HUES6 (cell line): ENCODE measurements at regions not wholly inside any gene's neighbourhood (a gene's known extent, or its start where the extent isn't known, plus 50 kb on each side); places are given as distances from the start of the nearest gene placed in this dataset.

Experiments
- H3K27ac ChIP-seq: 2 replicates; pipeline ENCODE4 v1.7.0; 2013; ENCODE audit warnings: low read depth, mild to moderate bottlenecking, low read length, inconsistent platforms
- H3K27me3 ChIP-seq: 2 replicates; pipeline ENCODE4 v1.6.1; 2013; ENCODE audit warnings: low read length; ENCODE audit not compliant: control insufficient read depth, insufficient read depth
- H3K36me3 ChIP-seq: 2 replicates; pipeline ENCODE4 v1.6.1; 2013; ENCODE audit warnings: low read length; ENCODE audit not compliant: control insufficient read depth, insufficient read depth
- H3K4me1 ChIP-seq: 2 replicates; pipeline ENCODE4 v1.6.1; 2013; ENCODE audit warnings: low read length; ENCODE audit not compliant: control insufficient read depth, insufficient read depth
- H3K4me3 ChIP-seq: 2 replicates; pipeline ENCODE4 v1.5.1; 2013; ENCODE audit warnings: low read depth, low read length
- H3K9ac ChIP-seq: one replicate; pipeline ENCODE4 v1.6.1; 2013; ENCODE audit warnings: mild to moderate bottlenecking, low read length
- H3K9me3 ChIP-seq: 2 replicates; pipeline ENCODE4 v1.6.1; 2013; ENCODE audit warnings: low read depth, low read length; ENCODE audit not compliant: control insufficient read depth, insufficient read depth

DNA sequence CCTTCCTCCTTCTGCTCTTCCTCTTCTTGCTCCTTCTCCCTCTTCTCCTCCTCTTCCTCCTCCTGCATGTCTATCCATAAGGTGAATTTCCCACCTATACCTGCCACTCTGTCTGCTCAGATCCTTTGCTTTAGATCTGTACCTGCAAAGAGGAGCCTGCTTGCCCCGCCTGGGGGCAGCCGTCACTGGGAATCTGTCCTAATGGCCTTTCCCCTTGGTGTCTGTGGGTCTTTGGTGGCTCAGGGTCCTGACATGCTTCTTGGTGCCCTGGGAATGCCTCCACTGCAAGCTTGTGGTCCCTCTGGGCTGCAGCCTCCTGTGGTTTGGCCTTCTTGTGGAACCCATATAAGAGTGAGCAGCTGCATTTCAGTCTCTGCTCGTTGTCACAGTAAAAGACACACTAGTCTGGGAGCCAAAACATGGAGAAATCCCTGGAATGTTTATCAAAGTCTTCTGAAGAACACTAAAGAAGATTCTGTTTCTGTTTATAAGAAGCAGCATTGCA is 79.5 kb upstream of the CSF3R start:
- Histone ChIP-seq H3K27ac (no peak overlapping the region), H3K9ac (no peak overlapping the region), H3K4me3 (no peak overlapping the region), H3K27me3 (no peaks in the 10 kb centered on the region; the same call in 1 of the 2 replicates), H3K4me1 (peaks cover 7% of the 10 kb centered on the region; the same call in 1 of the 2 replicates), H3K36me3 (no peaks in the 10 kb centered on the region), H3K9me3 (no peaks in the 10 kb centered on the region)

DNA sequence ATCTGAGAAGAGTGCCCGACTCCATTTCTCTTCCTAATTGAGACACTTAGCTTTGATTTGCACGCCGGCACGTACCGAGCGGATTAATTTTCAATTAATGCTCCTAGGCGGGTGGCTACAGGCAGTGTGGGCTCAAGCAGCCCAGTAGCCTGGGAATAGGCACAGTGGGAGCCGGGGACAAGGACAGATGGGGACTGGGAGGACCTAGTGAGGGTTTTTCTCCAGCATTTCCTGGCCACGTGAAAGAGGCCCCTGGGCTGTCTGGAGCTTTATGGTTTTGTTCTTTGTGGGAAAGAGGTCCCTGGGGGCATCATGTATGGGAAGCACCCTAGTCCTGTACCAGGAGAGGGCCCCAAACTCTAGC is 78.6 kb upstream of the CSF3R start:
- H3K27me3 ChIP-seq: no peaks in the 10 kb centered on the region; the same call in 1 of the 2 replicates
- H3K4me1 ChIP-seq: peaks cover 4% of the 10 kb centered on the region; the same call in 1 of the 2 replicates
- H3K9ac ChIP-seq: no peak overlapping the region
- no peaks in the 10 kb centered on the region for H3K36me3 ChIP-seq
- H3K4me3 ChIP-seq: no peak overlapping the region
- H3K9me3 ChIP-seq: no peaks in the 10 kb centered on the region
- H3K27ac ChIP-seq: no peak overlapping the region

DNA sequence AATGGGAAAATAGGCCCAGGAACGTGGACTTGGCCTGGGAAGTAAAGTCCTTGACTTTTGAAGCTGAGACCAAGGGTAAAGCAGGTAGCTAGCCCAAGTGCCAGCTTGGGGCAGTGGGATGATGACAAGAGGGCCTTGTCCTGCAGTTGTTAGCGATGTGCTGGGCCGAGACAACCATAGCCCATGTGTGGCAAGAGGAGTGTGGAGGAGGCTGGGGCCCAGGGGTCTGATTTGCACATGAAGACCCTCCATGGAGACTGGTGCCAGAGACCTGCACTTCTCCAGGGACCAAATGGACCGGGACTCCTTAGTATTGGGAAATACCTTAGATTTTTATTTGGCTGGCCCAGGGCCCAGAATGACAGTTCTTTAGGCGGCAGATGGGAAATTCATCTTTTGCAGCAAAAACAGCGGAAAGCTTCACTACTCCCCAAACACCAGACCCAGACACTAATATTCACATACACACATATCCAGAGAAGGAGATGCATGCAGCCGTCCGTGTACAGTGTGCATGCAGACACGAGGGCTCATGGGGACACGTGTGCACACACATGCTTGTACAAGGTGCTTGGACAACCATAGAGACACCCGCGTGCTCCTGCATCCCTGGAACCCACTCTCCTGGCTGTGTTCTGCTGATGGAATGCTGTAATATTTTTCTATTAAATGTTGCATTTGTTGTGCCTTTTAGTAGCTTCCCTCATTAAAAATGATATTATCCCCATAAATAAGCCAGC is 78.1 kb upstream of the CSF3R start:
- no peak overlapping the region for H3K4me3 ChIP-seq
- no peaks in the 10 kb centered on the region for H3K9me3 ChIP-seq
- no peaks in the 10 kb centered on the region for H3K36me3 ChIP-seq
- peaks cover 4% of the 10 kb centered on the region; the same call in 1 of the 2 replicates for H3K27me3 ChIP-seq
- no peaks in the 10 kb centered on the region for H3K4me1 ChIP-seq
- H3K9ac ChIP-seq: no peak overlapping the region
- no peak overlapping the region for H3K27ac ChIP-seq

DNA sequence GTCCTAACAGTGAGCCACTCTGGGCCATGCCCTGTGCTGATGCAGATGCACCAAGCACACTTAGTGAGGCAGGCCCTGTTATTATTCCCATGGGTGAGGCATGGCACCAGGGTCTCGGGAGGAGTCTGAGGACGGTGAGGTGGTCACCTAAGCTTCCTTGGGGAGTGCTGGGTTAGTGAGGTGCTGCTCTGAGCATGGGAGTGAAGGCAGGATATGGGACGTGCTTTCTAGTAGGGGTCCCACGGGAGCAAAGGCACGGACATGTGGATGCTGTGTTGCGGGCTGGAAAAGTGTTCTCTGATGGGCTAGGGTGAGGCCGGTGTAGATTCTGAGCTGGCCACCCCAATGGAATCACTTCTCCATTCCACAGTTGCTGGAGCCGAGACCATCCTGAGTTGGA is 77.5 kb upstream of the CSF3R start:
- H3K4me1 ChIP-seq: no peaks in the 10 kb centered on the region
- H3K27me3 ChIP-seq: peaks cover 10% of the 10 kb centered on the region; the same call in 1 of the 2 replicates
- no peak overlapping the region for H3K27ac ChIP-seq
- H3K9ac ChIP-seq: no peak overlapping the region
- no peaks in the 10 kb centered on the region for H3K36me3 ChIP-seq
- H3K4me3 ChIP-seq: no peak overlapping the region
- no peaks in the 10 kb centered on the region for H3K9me3 ChIP-seq

DNA sequence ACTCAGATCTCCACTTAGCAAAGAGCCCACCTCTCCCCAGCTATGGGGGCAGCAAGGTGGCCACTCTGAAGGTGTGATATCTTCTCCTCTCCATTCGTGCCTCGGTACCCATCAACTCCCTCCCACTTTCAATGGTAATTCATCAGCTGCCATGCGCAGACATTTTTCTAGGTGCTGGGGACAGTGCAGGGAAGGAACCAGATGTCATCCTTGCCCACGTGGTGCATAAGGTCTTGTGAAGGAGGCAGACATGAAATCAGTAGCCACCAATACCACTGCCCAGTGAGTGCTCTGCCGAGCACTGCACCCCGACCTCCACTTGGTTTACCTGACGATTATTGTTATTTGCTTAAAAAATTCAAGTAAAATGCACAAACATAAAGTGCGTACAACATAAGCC is 76.3 kb upstream of the CSF3R start:
- H3K4me3 ChIP-seq: no peak overlapping the region
- no peaks in the 10 kb centered on the region for H3K4me1 ChIP-seq
- no peak overlapping the region for H3K27ac ChIP-seq
- no peaks in the 10 kb centered on the region for H3K36me3 ChIP-seq
- no peak overlapping the region for H3K9ac ChIP-seq
- H3K9me3 ChIP-seq: no peaks in the 10 kb centered on the region
- H3K27me3 ChIP-seq: peaks cover 21% of the 10 kb centered on the region

DNA sequence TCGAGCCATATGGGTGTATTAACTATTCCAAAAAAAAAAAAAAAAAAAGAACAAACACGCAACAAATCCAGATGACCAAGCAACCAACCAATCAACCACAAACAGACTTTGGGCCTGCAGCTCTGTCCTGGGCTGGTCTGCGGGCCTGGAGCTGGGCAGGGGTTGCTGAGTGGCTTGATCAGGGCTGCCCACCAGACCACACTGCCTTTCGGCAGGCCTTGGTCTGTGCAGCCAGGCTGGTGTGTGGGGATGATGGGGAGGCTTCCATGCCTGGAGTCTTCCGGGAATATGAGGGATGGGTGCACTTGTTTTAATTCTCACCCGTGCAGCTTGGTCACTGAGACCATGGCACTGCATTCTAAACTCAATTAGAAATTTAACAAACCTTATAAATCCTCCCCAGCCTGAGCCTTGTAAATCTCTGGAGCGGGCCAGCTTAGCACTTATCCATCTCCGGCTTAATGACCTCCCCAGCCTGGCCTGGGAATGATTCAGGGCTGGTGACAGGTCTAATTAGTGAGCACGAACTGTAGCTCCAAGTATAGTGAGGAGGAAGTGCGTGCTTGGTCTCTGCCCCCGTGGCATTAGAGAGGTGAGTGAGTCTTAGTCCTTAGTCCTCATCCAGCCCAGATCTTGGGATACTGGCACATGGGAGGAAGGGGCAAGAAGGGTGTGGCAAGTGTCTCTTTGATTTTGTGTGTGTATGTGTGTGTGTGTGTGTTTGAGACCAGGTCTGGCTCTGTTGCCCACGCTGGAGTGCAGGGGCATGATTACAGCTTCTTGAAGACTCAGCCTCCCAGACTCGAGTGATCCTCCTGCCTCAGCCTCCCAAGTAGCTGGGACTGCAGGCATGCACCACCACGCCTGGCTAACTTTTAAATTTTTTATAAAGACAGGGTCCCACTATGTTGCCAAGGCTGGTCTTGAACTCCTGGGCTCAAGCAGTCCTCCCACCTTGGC is 74.6 kb upstream of the CSF3R start:
- no peaks in the 10 kb centered on the region for H3K36me3 ChIP-seq
- H3K9ac ChIP-seq: no peak overlapping the region
- peaks cover 36% of the 10 kb centered on the region for H3K27me3 ChIP-seq
- H3K4me3 ChIP-seq: no peak overlapping the region
- no peaks in the 10 kb centered on the region for H3K9me3 ChIP-seq
- H3K27ac ChIP-seq: no peak overlapping the region
- no peaks in the 10 kb centered on the region for H3K4me1 ChIP-seq

DNA sequence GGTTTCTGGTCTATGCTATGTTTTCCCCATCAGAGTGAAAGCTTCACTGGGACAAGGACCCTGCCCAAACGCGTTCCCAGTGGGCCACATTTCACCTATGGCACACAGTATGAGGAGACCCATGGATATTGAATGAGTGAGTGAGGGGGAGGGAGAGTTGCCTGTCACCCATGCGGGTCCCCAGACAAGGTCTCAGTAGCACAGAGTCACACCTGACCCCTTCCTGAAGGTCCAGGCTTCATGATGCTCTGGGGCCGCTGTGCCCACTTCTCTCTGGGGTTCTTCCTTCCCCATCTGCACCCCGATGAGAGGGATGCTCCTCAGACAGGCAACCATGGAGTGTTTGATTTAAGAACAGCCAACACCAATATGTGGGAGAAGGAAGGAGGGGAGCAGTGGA is 72.3 kb upstream of the CSF3R start:
- Histone ChIP-seq H3K27me3 (peaks cover 44% of the 10 kb centered on the region), H3K4me1 (no peaks in the 10 kb centered on the region), H3K27ac (no peak overlapping the region), H3K9ac (no peak overlapping the region), H3K4me3 (no peak overlapping the region), H3K36me3 (no peaks in the 10 kb centered on the region), H3K9me3 (no peaks in the 10 kb centered on the region)

DNA sequence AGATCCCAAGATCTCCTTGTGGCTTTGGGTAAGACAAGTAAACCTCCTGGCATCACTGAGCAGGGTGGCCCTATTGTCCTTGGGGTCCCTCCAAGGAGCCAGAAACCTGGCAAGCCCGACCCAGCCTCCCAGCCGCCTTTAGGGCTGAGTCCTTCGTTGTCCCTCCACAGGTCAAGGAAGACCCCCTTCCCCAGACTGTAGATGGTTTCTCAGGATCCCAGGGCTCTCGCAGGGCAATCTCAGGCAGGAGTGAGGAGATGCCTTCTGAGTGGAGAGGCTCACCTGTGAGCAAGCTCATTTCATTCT is 71.6 kb upstream of the CSF3R start:
- no peaks in the 10 kb centered on the region for H3K4me1 ChIP-seq
- H3K27ac ChIP-seq: no peak overlapping the region
- H3K27me3 ChIP-seq: peaks cover 47% of the 10 kb centered on the region
- no peak overlapping the region for H3K4me3 ChIP-seq
- H3K9me3 ChIP-seq: no peaks in the 10 kb centered on the region
- H3K36me3 ChIP-seq: no peaks in the 10 kb centered on the region
- H3K9ac ChIP-seq: no peak overlapping the region

DNA sequence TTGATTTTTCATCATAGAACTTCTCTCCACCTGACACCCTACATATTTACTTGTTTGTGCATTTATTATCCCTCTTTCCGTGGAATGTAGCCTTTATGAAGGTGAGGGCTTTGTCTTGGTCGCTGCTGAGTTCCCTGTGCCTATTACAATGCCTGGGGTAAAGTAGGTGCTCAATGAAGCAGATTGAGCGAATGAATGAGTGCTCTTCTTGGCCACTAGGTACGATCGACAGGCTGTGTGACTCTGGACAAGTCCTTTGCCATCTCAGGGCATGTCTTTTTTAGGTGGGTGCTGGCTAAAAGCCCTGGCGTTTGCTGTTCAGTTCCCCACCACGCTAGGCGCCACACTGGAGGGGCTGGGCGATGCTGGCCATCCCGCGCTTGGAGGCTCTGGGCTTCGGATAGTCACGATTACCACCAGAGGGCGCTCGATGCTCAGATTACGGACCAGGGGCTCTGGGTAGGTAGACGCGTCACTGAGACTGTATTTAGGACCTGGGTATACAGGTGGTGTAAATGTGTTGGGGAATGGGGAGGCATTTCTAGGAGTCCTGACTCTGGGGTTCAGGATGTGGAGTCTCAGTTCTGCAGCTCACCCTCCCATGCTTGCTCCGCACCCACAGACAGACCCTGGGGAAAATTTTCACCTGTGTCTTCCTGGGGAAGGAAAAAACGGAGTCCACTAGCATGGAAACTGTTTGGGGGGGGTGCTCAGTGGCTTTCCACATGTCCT is 71.0 kb upstream of the CSF3R start:
- H3K4me3 ChIP-seq: no peak overlapping the region
- no peak overlapping the region for H3K9ac ChIP-seq
- H3K36me3 ChIP-seq: no peaks in the 10 kb centered on the region
- H3K4me1 ChIP-seq: no peaks in the 10 kb centered on the region
- no peaks in the 10 kb centered on the region for H3K9me3 ChIP-seq
- no peak overlapping the region for H3K27ac ChIP-seq
- H3K27me3 ChIP-seq: peaks cover 47% of the 10 kb centered on the region

DNA sequence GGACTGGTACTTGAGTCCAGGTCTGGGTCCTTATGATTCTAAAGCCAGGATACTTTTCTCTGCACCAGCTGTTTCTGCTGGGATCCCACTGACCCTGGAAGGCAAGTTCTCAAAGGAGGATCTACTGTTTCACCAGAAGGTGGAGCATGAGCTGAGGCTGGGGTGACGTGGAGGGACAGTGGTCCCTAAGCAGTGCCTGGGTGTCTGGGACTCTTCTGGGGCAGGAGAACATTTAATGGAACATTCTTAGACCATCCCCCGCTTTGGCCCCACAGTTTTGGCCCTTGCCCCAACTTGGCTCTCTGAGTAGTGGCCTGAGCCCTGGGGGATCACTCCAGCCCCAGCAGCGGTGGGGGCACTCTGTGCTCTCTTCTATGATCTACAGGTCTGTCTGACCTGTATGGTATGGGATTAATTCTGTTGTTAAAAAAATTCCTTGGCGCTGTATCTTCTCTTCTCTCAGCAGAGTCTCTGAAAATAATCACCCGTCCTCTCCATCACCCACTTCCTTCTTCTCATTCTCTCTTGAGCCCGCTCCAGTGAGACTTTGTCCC is 60.3 kb upstream of the CSF3R start:
- no peak overlapping the region for H3K27ac ChIP-seq
- H3K36me3 ChIP-seq: no peaks in the 10 kb centered on the region
- H3K4me3 ChIP-seq: no peak overlapping the region
- H3K9ac ChIP-seq: no peak overlapping the region
- H3K27me3 ChIP-seq: peaks cover 6% of the 10 kb centered on the region
- no peaks in the 10 kb centered on the region for H3K9me3 ChIP-seq
- no peaks in the 10 kb centered on the region for H3K4me1 ChIP-seq
